NCI-H1436 (cell line): ENCODE measurements at regions not wholly inside any gene's neighbourhood (a gene's known extent, or its start where the extent isn't known, plus 50 kb on each side); places are given as distances from the start of the nearest gene placed in this dataset.
"Not testable (repeated sequence)": the region's sequence is repeated elsewhere in the genome, so short reads cannot be mapped to it uniquely, and the experiment has no call there.

ENCODE experiments used
- DNase-seq: peaks from one replicate; lab custom pipeline; 2025; lab: John Stamatoyannopoulos, UW

GRCh38 chr11:93032580-93032979 lies 63.1 kb downstream of the MTNR1B start:
- DNase-seq, result no peak

- no peak for DNase-seq
Measured at GRCh38 chr11:93033093-93033492, 63.6 kb downstream of the MTNR1B start.

GRCh38 chr11:93034031-93034722 lies 64.7 kb downstream of the MTNR1B start:
- DNase-seq, result no peak

GRCh38 chr11:93034723-93035039 lies 65.2 kb downstream of the MTNR1B start:
- no peak for DNase-seq

GRCh38 chr11:93038521-93038920 lies 69.1 kb downstream of the MTNR1B start:
- no peak for DNase-seq

- DNase-seq, result no peak
Measured at GRCh38 chr11:93039531-93040240, 70.2 kb downstream of the MTNR1B start.

GRCh38 chr11:93041682-93042081 lies 72.2 kb downstream of the MTNR1B start:
- DNase-seq, result no peak

GRCh38 chr11:93043186-93043585 lies 73.7 kb downstream of the MTNR1B start:
- DNase-seq, result not testable (repeated sequence)

GRCh38 chr11:93049740-93050139 lies 80.3 kb downstream of the MTNR1B start:
- DNase-seq, result no peak

- no peak for DNase-seq
Measured at GRCh38 chr11:93051186-93051585, 81.7 kb downstream of the MTNR1B start.

- no peak for DNase-seq
Measured at GRCh38 chr11:93053864-93054263, 84.4 kb downstream of the MTNR1B start.

GRCh38 chr11:93054279-93054678 lies 84.8 kb downstream of the MTNR1B start:
- DNase-seq, result no peak

- no peak for DNase-seq
Measured at GRCh38 chr11:93054881-93055280, 85.4 kb downstream of the MTNR1B start.

GRCh38 chr11:93059117-93059957 lies 89.9 kb downstream of the MTNR1B start:
- no peak for DNase-seq

GRCh38 chr11:93063086-93063485 lies 93.6 kb downstream of the MTNR1B start:
- DNase-seq, result no peak

- DNase-seq, result not testable (repeated sequence)
Measured at GRCh38 chr11:93065074-93065674, 95.7 kb downstream of the MTNR1B start.

- no peak for DNase-seq
Measured at GRCh38 chr11:93067881-93068390, 98.5 kb downstream of the MTNR1B start.

- DNase-seq, result no peak
Measured at GRCh38 chr11:93072229-93072914, 102.9 kb downstream of the MTNR1B start.

GRCh38 chr11:93073026-93073425 lies 103.6 kb downstream of the MTNR1B start:
- no peak for DNase-seq

GRCh38 chr11:93073508-93074280 lies 104.2 kb downstream of the MTNR1B start:
- no peak for DNase-seq

GRCh38 chr11:93074352-93074751 lies 104.9 kb downstream of the MTNR1B start:
- DNase-seq, result no peak
